PFSK-1 (cell line): ENCODE measurements at regions not wholly inside any gene's neighbourhood (a gene's known extent, or its start where the extent isn't known, plus 50 kb on each side); places are given as distances from the start of the nearest gene placed in this dataset.

Source experiments
- TAF1 ChIP-seq: IDR thresholded peaks from 2 replicates; pipeline ENCODE4 v1.6.1; 2012; ENCODE audit warnings: low read length, control low read depth, borderline replicate concordance; ENCODE audit not compliant: insufficient read depth
- TF ChIP-seq, protein P1 (sequence below), 2 experiments: IDR thresholded peaks; 2 replicates each; pipeline versions ENCODE4 v1.6.1 to v1.8.0; 2011 to 2012; ENCODE audit warnings: low read depth in 2 of 2, low read length in 2 of 2, control low read depth in 1 of 2, inconsistent platforms in 1 of 2, mild to moderate bottlenecking in 1 of 2, moderate library complexity in 1 of 2; ENCODE audit not compliant: insufficient read depth in 1 of 2

DNA sequence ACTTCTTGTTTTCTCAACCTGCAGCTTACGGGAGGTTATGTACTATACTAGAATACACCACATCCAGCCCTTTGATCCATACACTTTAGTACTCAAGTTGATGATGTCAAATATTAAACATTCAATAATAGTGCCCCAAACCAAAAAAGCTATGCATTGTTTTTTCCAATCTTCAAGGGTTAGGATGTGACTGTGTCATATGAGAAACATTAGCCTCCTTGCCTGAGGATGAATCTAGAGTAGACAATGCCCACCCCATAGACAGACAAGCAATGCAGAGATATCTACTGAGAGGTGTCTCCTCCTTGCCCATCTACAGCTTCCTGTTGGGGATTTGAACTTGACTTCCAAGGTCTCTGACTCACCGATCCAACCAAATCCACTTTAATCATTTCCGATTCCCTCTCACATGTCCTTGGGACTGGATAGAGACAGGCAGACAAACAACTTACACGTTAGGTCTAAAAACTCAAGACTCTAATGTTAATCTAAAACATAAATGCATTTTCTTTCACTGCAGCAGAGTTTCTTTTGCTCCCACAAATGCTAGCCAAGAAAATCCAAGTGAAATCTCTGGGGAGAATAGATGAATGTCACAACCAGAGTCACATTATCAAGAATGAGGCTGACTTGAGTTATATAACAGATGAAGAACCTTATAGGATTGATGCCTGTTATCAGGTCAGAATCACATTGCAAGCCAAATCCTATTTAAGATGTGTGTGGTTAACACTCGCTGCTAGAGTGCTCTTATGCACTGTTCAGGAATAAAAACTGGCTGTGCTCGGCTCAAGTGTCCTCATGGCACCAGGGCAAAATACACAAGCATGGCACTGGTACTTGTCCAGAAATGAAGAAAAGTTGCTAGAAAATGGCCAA lies 75.5 kb upstream of the TNFAIP3 start:
- TF ChIP-seq, protein P1, sequence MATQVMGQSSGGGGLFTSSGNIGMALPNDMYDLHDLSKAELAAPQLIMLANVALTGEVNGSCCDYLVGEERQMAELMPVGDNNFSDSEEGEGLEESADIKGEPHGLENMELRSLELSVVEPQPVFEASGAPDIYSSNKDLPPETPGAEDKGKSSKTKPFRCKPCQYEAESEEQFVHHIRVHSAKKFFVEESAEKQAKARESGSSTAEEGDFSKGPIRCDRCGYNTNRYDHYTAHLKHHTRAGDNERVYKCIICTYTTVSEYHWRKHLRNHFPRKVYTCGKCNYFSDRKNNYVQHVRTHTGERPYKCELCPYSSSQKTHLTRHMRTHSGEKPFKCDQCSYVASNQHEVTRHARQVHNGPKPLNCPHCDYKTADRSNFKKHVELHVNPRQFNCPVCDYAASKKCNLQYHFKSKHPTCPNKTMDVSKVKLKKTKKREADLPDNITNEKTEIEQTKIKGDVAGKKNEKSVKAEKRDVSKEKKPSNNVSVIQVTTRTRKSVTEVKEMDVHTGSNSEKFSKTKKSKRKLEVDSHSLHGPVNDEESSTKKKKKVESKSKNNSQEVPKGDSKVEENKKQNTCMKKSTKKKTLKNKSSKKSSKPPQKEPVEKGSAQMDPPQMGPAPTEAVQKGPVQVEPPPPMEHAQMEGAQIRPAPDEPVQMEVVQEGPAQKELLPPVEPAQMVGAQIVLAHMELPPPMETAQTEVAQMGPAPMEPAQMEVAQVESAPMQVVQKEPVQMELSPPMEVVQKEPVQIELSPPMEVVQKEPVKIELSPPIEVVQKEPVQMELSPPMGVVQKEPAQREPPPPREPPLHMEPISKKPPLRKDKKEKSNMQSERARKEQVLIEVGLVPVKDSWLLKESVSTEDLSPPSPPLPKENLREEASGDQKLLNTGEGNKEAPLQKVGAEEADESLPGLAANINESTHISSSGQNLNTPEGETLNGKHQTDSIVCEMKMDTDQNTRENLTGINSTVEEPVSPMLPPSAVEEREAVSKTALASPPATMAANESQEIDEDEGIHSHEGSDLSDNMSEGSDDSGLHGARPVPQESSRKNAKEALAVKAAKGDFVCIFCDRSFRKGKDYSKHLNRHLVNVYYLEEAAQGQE (IDR thresholded peaks at IDR 0.05; ENCODE audit: insufficient read depth in 1 of 2, low read depth in 2 of 2, low read length in 2 of 2), result no peak
- no peak for TF ChIP-seq TAF1
